GM12873 (cell line): ENCODE measurements at regions not wholly inside any gene's neighbourhood (a gene's known extent, or its start where the extent isn't known, plus 50 kb on each side); places are given as distances from the start of the nearest gene placed in this dataset.

Experiments used
- CTCF ChIP-seq: IDR thresholded peaks from 2 replicates; pipeline ENCODE4 v1.5.1; 2012; ENCODE audit warnings: low read depth, mild to moderate bottlenecking, moderate library complexity, low read length, control low read depth; ENCODE audit not compliant: insufficient read depth; ENCODE audit errors: missing control alignments

- no peak for TF ChIP-seq CTCF
These were observed 125.2 kb upstream of the SYT13 start for GRCh38 chr11:45411228-45411946.

GRCh38 chr11:45410391-45411227 lies 124.5 kb upstream of the SYT13 start:
- TF ChIP-seq CTCF: no peak

- no peak for TF ChIP-seq CTCF
These were observed 123.4 kb upstream of the SYT13 start for GRCh38 chr11:45409587-45409986.

GRCh38 chr11:45407226-45407625 lies 121.1 kb upstream of the SYT13 start:
- no peak for TF ChIP-seq CTCF

- TF ChIP-seq CTCF: peak; percentile 16
These were observed 120.0 kb upstream of the SYT13 start for GRCh38 chr11:45405916-45406670.

- no peak for TF ChIP-seq CTCF
These were observed 116.0 kb upstream of the SYT13 start for GRCh38 chr11:45402049-45402630.
